ENCODE measurements at regions not wholly inside any gene's neighbourhood (a gene's known extent, or its start where the extent isn't known, plus 50 kb on each side); places are given as distances from the start of the nearest gene placed in this dataset.

DNA sequence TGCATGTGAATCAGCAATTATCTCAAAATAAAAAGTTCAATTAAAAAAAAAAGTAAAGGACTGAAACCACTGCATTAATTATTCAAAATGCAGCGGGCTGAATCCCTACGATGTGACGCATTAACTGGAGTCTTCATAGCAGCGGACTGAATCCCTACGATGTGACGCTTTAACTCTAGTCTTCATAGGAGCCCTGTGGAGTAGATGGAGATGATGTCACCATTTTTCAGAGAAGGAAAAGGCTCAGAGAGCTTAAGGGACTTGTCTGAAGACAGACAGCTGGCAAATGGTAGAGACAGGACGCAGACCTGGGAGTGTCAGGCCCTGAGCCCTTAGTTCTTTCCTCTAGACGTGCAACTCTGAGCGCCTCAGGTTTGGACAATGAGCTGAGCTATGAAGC is 168.0 kb upstream of the MYL2 start:
- Histone ChIP-seq H3K27me3 (ENCODE audit: insufficient read depth, low read depth, low read length) (no peaks in the 10 kb centered on the region), H4K20me1 (ENCODE audit: insufficient read depth) (no peaks in the 10 kb centered on the region), H3F3A (ENCODE audit: insufficient read depth, low read length, poor library complexity, severe bottlenecking) (no peaks in the 10 kb centered on the region), H3K36me3 (ENCODE audit: insufficient read depth, low read length) (no peaks in the 10 kb centered on the region), H3K9me2 (ENCODE audit: insufficient read depth, low read length) (no peaks in the 10 kb centered on the region), H2AFZ (ENCODE audit: low read depth, low read length) (no peak overlapping the region), H3K9ac (ENCODE audit: low read length) (no peak overlapping the region), H3K9me3 (ENCODE audit: low read length) (peaks cover 7% of the 10 kb centered on the region), H3K27ac (ENCODE audit: low read length) (no peak overlapping the region), H3K79me2 (replicated peaks; ENCODE audit: insufficient read depth, low read length) (no peaks in the 10 kb centered on the region), H3K4me2 (ENCODE audit: low read length) (no peak overlapping the region), H3K4me3 (ENCODE audit: low read length) (no peak overlapping the region)
- TF ChIP-seq, protein P1, sequence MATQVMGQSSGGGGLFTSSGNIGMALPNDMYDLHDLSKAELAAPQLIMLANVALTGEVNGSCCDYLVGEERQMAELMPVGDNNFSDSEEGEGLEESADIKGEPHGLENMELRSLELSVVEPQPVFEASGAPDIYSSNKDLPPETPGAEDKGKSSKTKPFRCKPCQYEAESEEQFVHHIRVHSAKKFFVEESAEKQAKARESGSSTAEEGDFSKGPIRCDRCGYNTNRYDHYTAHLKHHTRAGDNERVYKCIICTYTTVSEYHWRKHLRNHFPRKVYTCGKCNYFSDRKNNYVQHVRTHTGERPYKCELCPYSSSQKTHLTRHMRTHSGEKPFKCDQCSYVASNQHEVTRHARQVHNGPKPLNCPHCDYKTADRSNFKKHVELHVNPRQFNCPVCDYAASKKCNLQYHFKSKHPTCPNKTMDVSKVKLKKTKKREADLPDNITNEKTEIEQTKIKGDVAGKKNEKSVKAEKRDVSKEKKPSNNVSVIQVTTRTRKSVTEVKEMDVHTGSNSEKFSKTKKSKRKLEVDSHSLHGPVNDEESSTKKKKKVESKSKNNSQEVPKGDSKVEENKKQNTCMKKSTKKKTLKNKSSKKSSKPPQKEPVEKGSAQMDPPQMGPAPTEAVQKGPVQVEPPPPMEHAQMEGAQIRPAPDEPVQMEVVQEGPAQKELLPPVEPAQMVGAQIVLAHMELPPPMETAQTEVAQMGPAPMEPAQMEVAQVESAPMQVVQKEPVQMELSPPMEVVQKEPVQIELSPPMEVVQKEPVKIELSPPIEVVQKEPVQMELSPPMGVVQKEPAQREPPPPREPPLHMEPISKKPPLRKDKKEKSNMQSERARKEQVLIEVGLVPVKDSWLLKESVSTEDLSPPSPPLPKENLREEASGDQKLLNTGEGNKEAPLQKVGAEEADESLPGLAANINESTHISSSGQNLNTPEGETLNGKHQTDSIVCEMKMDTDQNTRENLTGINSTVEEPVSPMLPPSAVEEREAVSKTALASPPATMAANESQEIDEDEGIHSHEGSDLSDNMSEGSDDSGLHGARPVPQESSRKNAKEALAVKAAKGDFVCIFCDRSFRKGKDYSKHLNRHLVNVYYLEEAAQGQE (IDR thresholded peaks at IDR 0.05; ENCODE audit: borderline replicate concordance): no peak
- TF ChIP-seq MXI1 (conservative IDR thresholded peaks at IDR 0.05; ENCODE audit: poor library complexity, severe bottlenecking): no peak
- no peak for TF ChIP-seq POLR2AphosphoS5 (IDR thresholded peaks at IDR 0.05)
- TF ChIP-seq SMC3 (conservative IDR thresholded peaks at IDR 0.05; ENCODE audit: poor library complexity): no peak
- TF ChIP-seq, protein P2, sequence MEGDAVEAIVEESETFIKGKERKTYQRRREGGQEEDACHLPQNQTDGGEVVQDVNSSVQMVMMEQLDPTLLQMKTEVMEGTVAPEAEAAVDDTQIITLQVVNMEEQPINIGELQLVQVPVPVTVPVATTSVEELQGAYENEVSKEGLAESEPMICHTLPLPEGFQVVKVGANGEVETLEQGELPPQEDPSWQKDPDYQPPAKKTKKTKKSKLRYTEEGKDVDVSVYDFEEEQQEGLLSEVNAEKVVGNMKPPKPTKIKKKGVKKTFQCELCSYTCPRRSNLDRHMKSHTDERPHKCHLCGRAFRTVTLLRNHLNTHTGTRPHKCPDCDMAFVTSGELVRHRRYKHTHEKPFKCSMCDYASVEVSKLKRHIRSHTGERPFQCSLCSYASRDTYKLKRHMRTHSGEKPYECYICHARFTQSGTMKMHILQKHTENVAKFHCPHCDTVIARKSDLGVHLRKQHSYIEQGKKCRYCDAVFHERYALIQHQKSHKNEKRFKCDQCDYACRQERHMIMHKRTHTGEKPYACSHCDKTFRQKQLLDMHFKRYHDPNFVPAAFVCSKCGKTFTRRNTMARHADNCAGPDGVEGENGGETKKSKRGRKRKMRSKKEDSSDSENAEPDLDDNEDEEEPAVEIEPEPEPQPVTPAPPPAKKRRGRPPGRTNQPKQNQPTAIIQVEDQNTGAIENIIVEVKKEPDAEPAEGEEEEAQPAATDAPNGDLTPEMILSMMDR (IDR thresholded peaks at IDR 0.05; ENCODE audit: poor library complexity, severe bottlenecking): no peak
- TF ChIP-seq RAD21 (conservative IDR thresholded peaks at IDR 0.05): no peak
- TF ChIP-seq TAF1 (IDR thresholded peaks at IDR 0.05; ENCODE audit: low read depth): no peak
- no peak for TF ChIP-seq EP300 (conservative IDR thresholded peaks at IDR 0.05; ENCODE audit: poor library complexity, severe bottlenecking)
- TF ChIP-seq EZH2 (IDR thresholded peaks at IDR 0.05; ENCODE audit: borderline replicate concordance, insufficient read depth, low read length, poor library complexity, severe bottlenecking): no peak

DNA sequence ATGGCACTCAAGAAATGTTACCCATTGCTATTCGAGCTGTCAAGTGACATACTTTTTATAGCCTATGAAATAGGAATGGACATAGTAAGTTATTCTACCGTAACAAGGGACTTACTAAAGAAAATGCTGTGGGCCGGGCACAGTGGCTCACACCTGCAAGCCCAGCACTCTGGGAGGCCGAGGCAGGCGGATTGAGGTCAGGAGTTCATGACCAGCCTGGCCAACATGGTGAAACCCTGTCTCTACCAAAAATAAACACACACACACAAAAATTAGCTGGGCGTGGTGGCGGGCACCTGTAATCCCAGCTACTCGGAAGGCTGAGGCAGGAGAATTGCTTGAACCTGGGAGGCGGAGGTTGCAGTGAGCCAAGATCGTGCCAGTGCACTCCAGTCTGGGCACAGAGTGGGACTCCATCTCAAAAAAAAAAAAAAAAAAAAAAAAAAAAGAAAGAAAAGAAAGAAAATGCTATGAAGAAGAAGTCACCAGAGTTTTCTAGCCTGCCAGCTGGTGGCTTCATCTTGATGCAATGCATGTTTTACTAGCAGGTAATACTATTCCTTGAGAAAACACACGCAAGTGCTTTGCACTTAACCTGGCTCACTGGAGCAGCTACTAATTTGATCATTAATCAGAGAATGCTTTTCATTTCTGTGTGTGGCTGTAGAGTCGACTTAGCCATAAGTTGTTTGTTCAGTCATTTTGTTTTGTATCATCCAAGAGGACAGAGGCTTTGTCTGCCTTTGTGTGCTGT is 166.7 kb upstream of the MYL2 start:
- Histone ChIP-seq H3K79me2 (replicated peaks; ENCODE audit: insufficient read depth, low read length) (no peaks in the 10 kb centered on the region), H3K27ac (ENCODE audit: low read length) (no peak overlapping the region), H3K4me3 (ENCODE audit: low read length) (no peak overlapping the region), H3K4me2 (ENCODE audit: low read length) (no peak overlapping the region), H3F3A (ENCODE audit: insufficient read depth, low read length, poor library complexity, severe bottlenecking) (no peaks in the 10 kb centered on the region), H4K20me1 (ENCODE audit: insufficient read depth) (no peaks in the 10 kb centered on the region), H3K36me3 (ENCODE audit: insufficient read depth, low read length) (no peaks in the 10 kb centered on the region), H3K9ac (ENCODE audit: low read length) (no peak overlapping the region), H3K9me3 (ENCODE audit: low read length) (peaks cover 7% of the 10 kb centered on the region), H3K27me3 (ENCODE audit: insufficient read depth, low read depth, low read length) (no peaks in the 10 kb centered on the region), H3K9me2 (ENCODE audit: insufficient read depth, low read length) (no peaks in the 10 kb centered on the region), H2AFZ (ENCODE audit: low read depth, low read length) (no peak overlapping the region)
- no peak for TF ChIP-seq EP300 (conservative IDR thresholded peaks at IDR 0.05; ENCODE audit: poor library complexity, severe bottlenecking)
- no peak for TF ChIP-seq MXI1 (conservative IDR thresholded peaks at IDR 0.05; ENCODE audit: poor library complexity, severe bottlenecking)
- TF ChIP-seq, protein P1 (IDR thresholded peaks at IDR 0.05; ENCODE audit: borderline replicate concordance): no peak
- TF ChIP-seq EZH2 (IDR thresholded peaks at IDR 0.05; ENCODE audit: borderline replicate concordance, insufficient read depth, low read length, poor library complexity, severe bottlenecking): no peak
- TF ChIP-seq TAF1 (IDR thresholded peaks at IDR 0.05; ENCODE audit: low read depth): no peak
- TF ChIP-seq, protein P2 (IDR thresholded peaks at IDR 0.05; ENCODE audit: poor library complexity, severe bottlenecking): no peak
- TF ChIP-seq POLR2AphosphoS5 (IDR thresholded peaks at IDR 0.05): no peak
- no peak for TF ChIP-seq SMC3 (conservative IDR thresholded peaks at IDR 0.05; ENCODE audit: poor library complexity)
- TF ChIP-seq RAD21 (conservative IDR thresholded peaks at IDR 0.05): no peak
